PC-3 (cell line): ENCODE measurements at regions not wholly inside any gene's neighbourhood (a gene's known extent, or its start where the extent isn't known, plus 50 kb on each side); places are given as distances from the start of the nearest gene placed in this dataset.

Source experiments
- EZH2 ChIP-seq: fragments of 300-600 bp; sonication (generic); IDR thresholded peaks from one replicate; pipeline ENCODE4 v1.6.1; 2017; ENCODE audit warnings: antibody characterized with exemption, mild to moderate bottlenecking, low read length; ENCODE audit not compliant: unreplicated experiment
- EZH2phosphoT487 ChIP-seq: fragments of 300-600 bp; sonication (generic); IDR thresholded peaks from 2 replicates; pipeline ENCODE4 v1.6.1; 2018; ENCODE audit warnings: mild to moderate bottlenecking, antibody characterized with exemption, low read length, borderline replicate concordance
- TF ChIP-seq, protein P1 (sequence below): fragments of 300-600 bp; sonication (generic); conservative IDR thresholded peaks from 2 replicates; pipeline ENCODE4 v1.5.1; 2017; ENCODE audit warnings: antibody characterized with exemption, low read depth, mild to moderate bottlenecking, low read length

DNA sequence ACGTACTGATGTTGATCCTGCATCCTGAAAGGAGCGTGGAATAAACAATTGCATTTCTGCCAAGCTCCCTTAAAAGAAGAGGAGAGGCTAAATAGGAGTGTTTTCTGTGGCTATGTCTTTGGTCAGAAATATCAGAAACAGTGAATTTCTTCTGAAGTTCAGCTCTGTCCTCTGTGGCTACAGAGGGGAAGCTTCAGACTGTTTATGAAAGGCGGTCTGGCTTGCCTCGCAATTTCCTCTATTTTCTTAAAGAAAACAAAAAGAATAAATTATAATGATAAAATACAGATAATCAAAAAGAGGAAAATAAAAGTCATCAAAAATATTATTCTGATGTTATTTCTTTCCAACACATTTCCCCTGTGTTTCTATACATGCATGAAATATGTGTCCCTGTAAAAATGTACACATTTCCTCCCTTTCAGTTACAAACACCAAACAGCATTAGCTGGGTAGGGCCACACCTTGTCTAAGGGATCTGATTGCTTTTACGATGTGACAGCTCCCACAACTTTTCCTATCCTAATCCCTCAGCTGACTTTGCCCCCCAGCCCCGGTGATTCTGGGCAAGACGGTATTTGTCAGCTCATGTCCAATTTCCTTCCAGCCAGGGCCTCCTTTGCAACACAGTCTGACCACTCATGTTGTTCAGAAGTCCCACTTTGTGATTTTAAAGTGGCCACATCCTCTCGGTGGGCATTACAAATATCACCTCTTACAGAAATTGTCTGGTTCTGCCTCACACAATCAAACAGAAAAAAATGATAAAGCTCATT, 439.0 kb downstream of the HS3ST3B1 start:
- TF ChIP-seq, protein P1, sequence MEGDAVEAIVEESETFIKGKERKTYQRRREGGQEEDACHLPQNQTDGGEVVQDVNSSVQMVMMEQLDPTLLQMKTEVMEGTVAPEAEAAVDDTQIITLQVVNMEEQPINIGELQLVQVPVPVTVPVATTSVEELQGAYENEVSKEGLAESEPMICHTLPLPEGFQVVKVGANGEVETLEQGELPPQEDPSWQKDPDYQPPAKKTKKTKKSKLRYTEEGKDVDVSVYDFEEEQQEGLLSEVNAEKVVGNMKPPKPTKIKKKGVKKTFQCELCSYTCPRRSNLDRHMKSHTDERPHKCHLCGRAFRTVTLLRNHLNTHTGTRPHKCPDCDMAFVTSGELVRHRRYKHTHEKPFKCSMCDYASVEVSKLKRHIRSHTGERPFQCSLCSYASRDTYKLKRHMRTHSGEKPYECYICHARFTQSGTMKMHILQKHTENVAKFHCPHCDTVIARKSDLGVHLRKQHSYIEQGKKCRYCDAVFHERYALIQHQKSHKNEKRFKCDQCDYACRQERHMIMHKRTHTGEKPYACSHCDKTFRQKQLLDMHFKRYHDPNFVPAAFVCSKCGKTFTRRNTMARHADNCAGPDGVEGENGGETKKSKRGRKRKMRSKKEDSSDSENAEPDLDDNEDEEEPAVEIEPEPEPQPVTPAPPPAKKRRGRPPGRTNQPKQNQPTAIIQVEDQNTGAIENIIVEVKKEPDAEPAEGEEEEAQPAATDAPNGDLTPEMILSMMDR: no peak
- TF ChIP-seq EZH2phosphoT487: no peak
- TF ChIP-seq EZH2: no peak
